RKO (cell line): ENCODE measurements at regions not wholly inside any gene's neighbourhood (a gene's known extent, or its start where the extent isn't known, plus 50 kb on each side); places are given as distances from the start of the nearest gene placed in this dataset.
"Not testable (repeated sequence)": the region's sequence is repeated elsewhere in the genome, so short reads cannot be mapped to it uniquely, and the experiment has no call there.

Experiments
- DNase-seq: peaks from one replicate; pipeline ENCODE4 v3.0.0-alpha.2; 2016; ENCODE audit warnings: low spot score

- DNase-seq, result peak; percentile 16
These were observed 56.4 kb upstream of the XIRP2 start for GRCh38 chr2:166831930-166832329.

- DNase-seq, result no peak
These were observed 62.4 kb upstream of the XIRP2 start for GRCh38 chr2:166825914-166826313.

GRCh38 chr2:166814335-166814734, 73.9 kb upstream of the XIRP2 start:
- no peak for DNase-seq

- no peak for DNase-seq
These were observed 76.0 kb upstream of the XIRP2 start for GRCh38 chr2:166812166-166812891.

- DNase-seq, result no peak
These were observed 82.5 kb upstream of the XIRP2 start for GRCh38 chr2:166805753-166806152.

GRCh38 chr2:166803373-166804000, 84.8 kb upstream of the XIRP2 start:
- DNase-seq, result no peak

GRCh38 chr2:166802475-166802874, 85.8 kb upstream of the XIRP2 start:
- DNase-seq, result no peak

- no peak for DNase-seq
These were observed 95.5 kb upstream of the XIRP2 start for GRCh38 chr2:166792808-166793207.

- no peak for DNase-seq
These were observed 101.6 kb upstream of the XIRP2 start for GRCh38 chr2:166786707-166787106.

- no peak for DNase-seq
These were observed 103.9 kb upstream of the XIRP2 start for GRCh38 chr2:166784296-166784946.

GRCh38 chr2:166775176-166775575, 113.1 kb upstream of the XIRP2 start:
- no peak for DNase-seq

GRCh38 chr2:166773308-166773949, 114.9 kb upstream of the XIRP2 start:
- DNase-seq, result no peak

GRCh38 chr2:166768393-166769123, 119.7 kb upstream of the XIRP2 start:
- DNase-seq, result no peak

GRCh38 chr2:166766769-166767322, 121.4 kb upstream of the XIRP2 start:
- not testable (repeated sequence) for DNase-seq

GRCh38 chr2:166766220-166766619, 122.1 kb upstream of the XIRP2 start:
- no peak for DNase-seq

- DNase-seq, result no peak
These were observed 123.1 kb upstream of the XIRP2 start for GRCh38 chr2:166765141-166765540.

- no peak for DNase-seq
These were observed 123.6 kb upstream of the XIRP2 start for GRCh38 chr2:166764702-166765101.

- no peak for DNase-seq
These were observed 124.1 kb upstream of the XIRP2 start for GRCh38 chr2:166764216-166764615.

- DNase-seq, result no peak
These were observed 125.5 kb upstream of the XIRP2 start for GRCh38 chr2:166762746-166763145.

GRCh38 chr2:166758956-166759355, 129.3 kb upstream of the XIRP2 start:
- DNase-seq, result no peak

- DNase-seq, result no peak
These were observed 137.7 kb upstream of the XIRP2 start for GRCh38 chr2:166750624-166751023.

- not testable (repeated sequence) for DNase-seq
These were observed 144.2 kb upstream of the XIRP2 start for GRCh38 chr2:166744117-166744516.
